HG03442 (cell line): ENCODE measurements at regions not wholly inside any gene's neighbourhood (a gene's known extent, or its start where the extent isn't known, plus 50 kb on each side); places are given as distances from the start of the nearest gene placed in this dataset.
"Not testable (repeated sequence)": the region's sequence is repeated elsewhere in the genome, so short reads cannot be mapped to it uniquely, and the experiment has no call there.

Experiments
- ATAC-seq: cut with Tn5 transposase; IDR thresholded peaks from one replicate; pipeline ENCODE4 v1.9.1; 2021; ENCODE audit warnings: mild to moderate bottlenecking, moderate library complexity; ENCODE audit not compliant: unreplicated experiment

- ATAC-seq: not testable (repeated sequence)
Observed at GRCh38 chr21:10363321-10363720, 158.1 kb upstream of the TPTE start.

GRCh38 chr21:10366210-10366609 lies 155.2 kb upstream of the TPTE start:
- not testable (repeated sequence) for ATAC-seq

- not testable (repeated sequence) for ATAC-seq
Observed at GRCh38 chr21:10367586-10367985, 153.8 kb upstream of the TPTE start.

DNA sequence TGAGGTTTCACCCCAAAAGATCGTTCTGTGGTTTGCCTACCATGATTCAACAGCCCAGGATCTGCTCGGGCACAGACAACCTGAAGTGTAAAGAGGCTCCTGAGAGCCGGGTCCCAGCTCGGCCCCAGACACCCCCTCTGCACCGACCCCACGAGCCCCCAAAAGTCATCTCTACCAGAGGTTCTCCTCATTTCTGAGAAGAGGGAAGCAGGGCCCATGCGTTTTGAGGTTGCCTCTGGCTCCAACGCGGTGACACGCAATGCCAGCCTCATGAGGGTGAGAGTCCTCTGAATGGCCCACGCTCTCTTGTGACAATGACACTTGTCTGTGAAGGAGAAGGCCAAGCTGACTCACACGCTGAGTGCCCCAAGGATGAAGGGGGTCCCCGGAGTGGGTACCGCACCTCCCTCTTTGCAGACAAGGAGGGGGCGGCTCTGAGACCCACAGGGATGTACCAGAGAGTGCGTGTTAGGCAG lies 153.0 kb upstream of the TPTE start:
- not testable (repeated sequence) for ATAC-seq

DNA sequence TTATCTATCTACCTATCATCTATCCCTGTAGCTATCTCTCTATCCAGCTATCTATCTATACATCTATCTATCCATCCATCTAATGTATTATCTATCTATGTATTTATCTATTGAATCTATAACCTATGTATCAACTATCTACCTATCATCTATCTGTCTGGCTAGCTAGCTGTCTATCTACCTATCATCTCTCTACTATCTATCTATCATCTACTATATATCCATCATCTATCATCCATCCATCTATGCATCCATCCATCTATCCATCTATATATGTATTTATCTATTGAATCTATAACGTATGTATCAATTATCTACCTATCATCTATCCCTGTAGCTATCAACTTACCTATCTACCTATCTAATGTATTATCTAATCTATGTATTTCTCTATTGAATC lies 152.1 kb upstream of the TPTE start:
- ATAC-seq: not testable (repeated sequence)

DNA sequence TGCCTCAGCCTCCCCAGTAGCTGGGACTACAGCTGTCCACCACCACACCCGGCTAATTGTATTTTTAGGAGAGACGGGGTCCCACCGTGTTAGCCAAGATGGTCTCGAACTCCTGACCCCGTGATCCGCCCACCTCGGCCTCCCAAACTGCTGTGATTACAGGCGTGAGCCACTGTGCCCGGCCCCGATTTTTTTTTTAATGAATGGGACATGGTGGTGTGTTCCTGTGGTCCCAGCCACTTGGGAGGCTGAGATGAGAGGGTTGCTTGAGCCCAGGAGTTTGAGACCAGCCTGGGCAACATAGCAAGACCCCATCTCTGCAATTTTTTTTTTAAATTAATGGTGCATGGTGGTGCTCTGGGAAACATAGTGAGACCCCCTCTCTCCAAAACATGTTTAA lies 143.6 kb upstream of the TPTE start:
- ATAC-seq: not testable (repeated sequence)

GRCh38 chr21:10379816-10380215 lies 141.6 kb upstream of the TPTE start:
- not testable (repeated sequence) for ATAC-seq

GRCh38 chr21:10381687-10382060 lies 139.7 kb upstream of the TPTE start:
- not testable (repeated sequence) for ATAC-seq

DNA sequence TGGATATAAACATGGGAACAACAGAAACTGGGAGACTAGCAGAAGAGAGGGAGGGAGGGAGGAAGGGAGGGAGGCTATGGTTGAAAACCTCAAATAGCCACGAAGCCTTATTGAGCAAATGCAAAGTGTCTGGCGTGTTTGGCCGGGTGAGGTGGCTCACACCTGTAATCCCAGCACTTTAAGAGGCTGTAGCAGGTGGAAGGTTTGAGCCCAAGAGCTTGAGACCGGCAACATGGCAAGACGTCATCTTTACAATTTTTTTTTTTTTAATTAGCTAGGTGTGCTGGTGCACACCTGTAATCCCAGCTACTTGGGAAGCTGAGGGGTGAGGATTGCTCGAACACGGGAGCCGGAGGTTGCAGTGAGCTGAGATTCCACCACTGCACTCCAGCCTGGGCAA lies 139.2 kb upstream of the TPTE start:
- ATAC-seq: not testable (repeated sequence)

- not testable (repeated sequence) for ATAC-seq
Observed at GRCh38 chr21:10382580-10382979, 138.8 kb upstream of the TPTE start.

GRCh38 chr21:10383571-10383970 lies 137.8 kb upstream of the TPTE start:
- not testable (repeated sequence) for ATAC-seq

GRCh38 chr21:10384304-10384861 lies 137.0 kb upstream of the TPTE start:
- ATAC-seq: not testable (repeated sequence)

DNA sequence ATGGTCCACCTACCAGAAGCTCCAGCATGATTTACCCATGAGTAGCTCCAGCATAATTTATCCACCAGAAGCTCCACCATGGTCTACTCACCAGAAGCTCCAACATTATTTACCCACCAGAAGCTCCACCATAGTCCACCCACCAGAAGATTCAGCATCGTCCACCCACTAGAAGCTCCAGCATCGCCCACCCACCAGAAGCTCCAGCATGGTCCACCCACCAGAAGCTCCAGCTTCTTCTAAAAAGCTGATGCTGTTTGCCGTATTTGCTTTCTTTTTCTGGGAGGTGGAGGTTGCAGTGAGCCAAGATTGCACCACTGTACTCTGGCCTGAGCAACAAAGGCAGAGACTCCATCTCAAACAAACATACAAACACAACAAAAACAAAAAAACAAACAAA lies 136.2 kb upstream of the TPTE start:
- ATAC-seq: not testable (repeated sequence)

GRCh38 chr21:10385898-10386527 lies 135.4 kb upstream of the TPTE start:
- not testable (repeated sequence) for ATAC-seq

- not testable (repeated sequence) for ATAC-seq
Observed at GRCh38 chr21:10387692-10388450, 133.5 kb upstream of the TPTE start.

DNA sequence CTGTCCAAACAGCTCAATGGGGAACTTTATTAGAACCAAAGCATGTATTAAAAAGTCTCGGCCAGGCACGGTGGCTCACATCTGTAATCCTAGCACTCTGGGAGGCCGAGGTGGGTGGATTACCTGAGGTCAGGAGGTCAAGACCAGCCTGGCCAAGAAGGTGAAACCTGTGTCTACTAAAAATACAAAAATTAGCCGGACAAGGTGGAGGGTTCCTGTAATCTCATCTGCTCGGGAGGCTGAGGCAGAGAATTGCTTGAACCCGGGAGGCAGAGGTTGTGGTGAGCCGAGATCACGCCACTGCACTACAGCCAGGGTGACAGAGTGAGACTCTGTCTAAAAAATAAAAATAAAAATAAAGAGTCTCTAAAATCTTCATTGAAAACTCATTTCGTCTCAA lies 132.8 kb upstream of the TPTE start:
- ATAC-seq: not testable (repeated sequence)

GRCh38 chr21:10392301-10392700 lies 129.1 kb upstream of the TPTE start:
- not testable (repeated sequence) for ATAC-seq

DNA sequence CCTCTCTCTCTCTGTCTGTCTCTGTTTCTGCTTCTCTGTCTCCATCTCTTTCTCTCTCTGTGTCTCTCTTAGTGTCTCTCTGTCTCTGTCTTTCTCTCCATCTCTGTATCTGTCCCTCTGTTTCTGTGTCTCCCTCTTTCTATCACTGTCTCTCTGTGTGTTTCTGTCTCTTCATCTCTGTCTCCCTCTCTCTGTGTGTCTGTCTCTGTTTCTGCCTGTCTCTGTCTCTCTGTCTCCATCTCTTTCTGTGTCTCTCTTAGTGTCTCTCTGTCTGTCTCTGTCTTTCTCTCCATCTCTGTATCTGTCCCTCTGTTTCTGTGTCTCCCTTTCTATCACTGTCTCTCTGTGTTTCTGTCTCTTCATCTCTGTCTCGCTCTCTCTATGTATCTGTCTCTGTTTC lies 125.4 kb upstream of the TPTE start:
- ATAC-seq: not testable (repeated sequence)

- ATAC-seq: not testable (repeated sequence)
Observed at GRCh38 chr21:10397495-10397915, 123.9 kb upstream of the TPTE start.

DNA sequence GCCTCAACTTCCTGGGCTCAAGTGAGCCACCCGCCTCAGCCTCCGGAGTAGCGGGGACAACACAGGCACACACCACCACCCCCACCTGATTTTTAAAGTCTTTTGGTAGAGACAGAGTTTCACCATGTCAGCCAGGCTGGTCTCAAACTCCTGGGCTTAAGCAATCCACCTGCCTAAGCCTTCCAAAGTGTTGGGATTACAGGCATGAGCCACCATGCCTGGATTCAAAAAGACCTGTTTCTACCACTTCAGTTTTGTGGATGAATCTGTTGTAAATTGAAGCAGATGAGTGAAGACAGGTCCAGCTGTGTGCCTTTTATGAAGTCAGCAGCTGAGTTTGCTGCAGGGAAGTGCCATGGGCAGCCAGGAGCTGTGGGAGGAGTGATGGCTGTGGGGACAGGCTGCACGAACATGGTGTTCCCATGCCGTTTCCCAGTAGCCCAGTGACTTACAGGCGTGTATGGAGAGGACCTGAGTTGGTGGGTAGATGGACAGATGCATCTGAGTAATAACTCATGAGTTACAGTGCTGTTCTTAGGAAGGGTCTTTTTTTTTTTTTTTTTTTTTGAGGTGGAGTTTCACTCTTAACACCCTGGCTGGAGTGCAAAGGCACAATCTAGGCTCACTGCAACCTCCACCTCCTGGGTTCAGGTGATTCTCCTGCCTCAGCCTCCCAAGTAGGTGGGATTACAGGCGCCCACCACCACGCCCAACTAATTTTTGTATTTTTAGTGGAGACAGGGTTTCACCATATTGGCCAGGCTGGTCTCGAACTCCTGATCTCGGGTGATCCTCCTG lies 122.5 kb upstream of the TPTE start:
- ATAC-seq: not testable (repeated sequence)
